ENCODE measurements at regions not wholly inside any gene's neighbourhood (a gene's known extent, or its start where the extent isn't known, plus 50 kb on each side); places are given as distances from the start of the nearest gene placed in this dataset.

- Histone ChIP-seq H3K36me3 (ENCODE audit: control insufficient read depth, insufficient read depth, low read length) (no peaks in the 10 kb centered on the region), H3K4me3 (replicated peaks; ENCODE audit: low read depth, low read length) (no peak overlapping the region), H3K27me3 (replicated peaks; ENCODE audit: control insufficient read depth, insufficient read depth, low read length) (no peaks in the 10 kb centered on the region)
- TF ChIP-seq CTCF (IDR thresholded peaks at IDR 0.05; ENCODE audit: insufficient read depth, low read length, poor library complexity, severe bottlenecking): no peak
- no peak for DNase-seq (ENCODE audit: extremely low read depth, insufficient read length)
Observed at GRCh38 chr4:16442296-16442695, 216.0 kb upstream of the TAPT1 start.

- no peak for DNase-seq (ENCODE audit: extremely low read depth, insufficient read length)
- Histone ChIP-seq H3K27me3 (replicated peaks; ENCODE audit: control insufficient read depth, insufficient read depth, low read length) (no peaks in the 10 kb centered on the region), H3K36me3 (ENCODE audit: control insufficient read depth, insufficient read depth, low read length) (no peaks in the 10 kb centered on the region), H3K4me3 (replicated peaks; ENCODE audit: low read depth, low read length) (no peak overlapping the region)
- no peak for TF ChIP-seq CTCF (IDR thresholded peaks at IDR 0.05; ENCODE audit: insufficient read depth, low read length, poor library complexity, severe bottlenecking)
Observed at GRCh38 chr4:16439768-16440167, 213.5 kb upstream of the TAPT1 start.

GRCh38 chr4:16438986-16439385 is 212.7 kb upstream of the TAPT1 start:
- H3K36me3 ChIP-seq (ENCODE audit: control insufficient read depth, insufficient read depth, low read length): no peaks in the 10 kb centered on the region
- no peak for TF ChIP-seq CTCF (IDR thresholded peaks at IDR 0.05; ENCODE audit: insufficient read depth, low read length, poor library complexity, severe bottlenecking)
- H3K4me3 ChIP-seq (replicated peaks; ENCODE audit: low read depth, low read length): no peak overlapping the region
- DNase-seq (ENCODE audit: extremely low read depth, insufficient read length): no peak
- no peaks in the 10 kb centered on the region for H3K27me3 ChIP-seq (replicated peaks; ENCODE audit: control insufficient read depth, insufficient read depth, low read length)

GRCh38 chr4:16437836-16438235 is 211.6 kb upstream of the TAPT1 start:
- DNase-seq (ENCODE audit: extremely low read depth, insufficient read length): no peak
- Histone ChIP-seq H3K27me3 (replicated peaks; ENCODE audit: control insufficient read depth, insufficient read depth, low read length) (no peaks in the 10 kb centered on the region), H3K36me3 (ENCODE audit: control insufficient read depth, insufficient read depth, low read length) (no peaks in the 10 kb centered on the region), H3K4me3 (replicated peaks; ENCODE audit: low read depth, low read length) (no peak overlapping the region)
- TF ChIP-seq CTCF (IDR thresholded peaks at IDR 0.05; ENCODE audit: insufficient read depth, low read length, poor library complexity, severe bottlenecking): no peak

GRCh38 chr4:16431866-16432265 is 205.6 kb upstream of the TAPT1 start:
- Histone ChIP-seq H3K4me3 (replicated peaks; ENCODE audit: low read depth, low read length) (no peak overlapping the region), H3K27me3 (replicated peaks; ENCODE audit: control insufficient read depth, insufficient read depth, low read length) (no peaks in the 10 kb centered on the region), H3K36me3 (ENCODE audit: control insufficient read depth, insufficient read depth, low read length) (no peaks in the 10 kb centered on the region)
- DNase-seq (ENCODE audit: extremely low read depth, insufficient read length): no peak
- no peak for TF ChIP-seq CTCF (IDR thresholded peaks at IDR 0.05; ENCODE audit: insufficient read depth, low read length, poor library complexity, severe bottlenecking)

- DNase-seq (ENCODE audit: extremely low read depth, insufficient read length): no peak
- TF ChIP-seq CTCF (IDR thresholded peaks at IDR 0.05; ENCODE audit: insufficient read depth, low read length, poor library complexity, severe bottlenecking): no peak
- Histone ChIP-seq H3K36me3 (ENCODE audit: control insufficient read depth, insufficient read depth, low read length) (no peaks in the 10 kb centered on the region), H3K4me3 (replicated peaks; ENCODE audit: low read depth, low read length) (no peak overlapping the region), H3K27me3 (replicated peaks; ENCODE audit: control insufficient read depth, insufficient read depth, low read length) (no peaks in the 10 kb centered on the region)
Observed at GRCh38 chr4:16418814-16419213, 192.5 kb upstream of the TAPT1 start.
